Mesothelial cell of epicardium (in vitro differentiated cells): ENCODE measurements at regions not wholly inside any gene's neighbourhood (a gene's known extent, or its start where the extent isn't known, plus 50 kb on each side); places are given as distances from the start of the nearest gene placed in this dataset.

Source experiments
- DNase-seq, 2 experiments: peaks; one replicate each; pipeline ENCODE4 v3.0.0; 2021; ENCODE audit warnings: low spot score in 2 of 2; ENCODE audit not compliant: unreplicated experiment in 2 of 2
- H3K27ac Mint-ChIP-seq: 2 replicates; pipeline ENCODE4 v1.8.0; 2021; ENCODE audit warnings: mixed read lengths
- H3K27me3 Mint-ChIP-seq: 2 replicates; pipeline ENCODE4 v1.8.0; 2021; ENCODE audit warnings: low read depth, mixed read lengths
- H3K36me3 Mint-ChIP-seq: 2 replicates; pipeline ENCODE4 v1.8.0; 2021; ENCODE audit warnings: mixed read lengths
- H3K4me1 Mint-ChIP-seq: 2 replicates; pipeline ENCODE4 v1.8.0; 2021; ENCODE audit warnings: mixed read lengths
- H3K4me3 Mint-ChIP-seq: 2 replicates; pipeline ENCODE4 v1.8.0; 2021; ENCODE audit warnings: mild to moderate bottlenecking, moderate library complexity, mixed read lengths
- H3K9me3 Mint-ChIP-seq: 2 replicates; pipeline ENCODE4 v1.8.0; 2021; ENCODE audit warnings: mixed read lengths
- TF ChIP-seq, protein P1 (sequence below): fragments of 200-600 bp; sonication (generic); IDR thresholded peaks from one replicate; pipeline ENCODE4 v1.5.0; 2021; ENCODE audit warnings: antibody characterized with exemption; ENCODE audit not compliant: unreplicated experiment

DNA sequence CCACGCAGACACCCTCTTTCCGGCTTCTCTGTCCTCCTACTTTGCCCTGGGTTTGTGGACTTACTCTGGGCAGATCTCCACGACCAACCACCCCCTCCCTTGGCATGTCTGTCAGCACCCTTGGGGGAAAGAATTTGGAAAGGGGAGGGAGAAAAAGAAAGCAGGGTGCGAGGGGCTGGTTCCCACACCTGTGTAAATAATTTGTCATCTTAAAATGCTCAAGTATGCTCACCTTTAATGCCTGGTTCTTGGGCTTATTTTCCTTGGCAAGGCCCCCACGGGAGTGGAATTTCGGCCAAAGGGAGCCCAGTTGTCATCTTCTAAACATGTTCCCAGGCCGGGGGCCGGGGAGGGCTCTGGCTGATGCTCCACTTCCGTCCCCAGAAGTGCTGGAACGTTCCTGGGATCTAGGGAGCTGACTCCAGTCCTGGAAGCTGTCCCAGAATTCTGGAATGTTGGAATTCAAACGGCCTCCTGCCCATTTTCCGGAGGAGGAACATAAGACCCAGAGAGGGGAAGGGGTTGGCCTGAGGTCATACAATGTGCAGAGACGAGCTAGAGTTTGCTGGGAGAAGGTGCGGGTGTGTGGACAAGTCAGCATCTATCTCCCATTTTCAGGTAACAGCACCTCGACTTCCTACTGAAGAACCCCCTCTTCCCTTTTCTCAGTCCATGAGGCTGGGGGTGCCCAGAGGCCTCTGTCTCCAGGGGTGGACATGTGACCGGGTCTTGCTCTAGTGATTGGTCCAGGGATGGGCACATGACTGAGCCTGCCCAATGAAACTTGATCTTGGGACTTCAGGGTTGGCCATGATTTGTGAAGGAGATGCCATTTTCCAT lies 122.3 kb downstream of the CEBPB start:
- peak overlapping the region; percentile 32 for H3K27ac Mint-ChIP-seq

DNA sequence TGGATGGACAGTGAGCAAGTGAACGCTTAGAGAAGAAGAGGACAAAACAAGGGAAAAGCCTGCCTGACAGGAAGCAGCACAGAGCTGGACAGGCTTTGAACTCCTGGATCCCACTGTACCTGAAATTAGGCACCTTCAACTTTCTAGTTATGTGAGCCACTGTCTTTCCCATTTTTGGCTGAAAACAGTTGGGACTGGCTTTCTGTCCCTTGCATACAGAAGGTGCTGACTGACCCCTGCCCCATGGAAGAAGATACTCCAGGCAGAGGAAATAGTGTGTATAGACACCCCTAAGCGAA lies 122.8 kb downstream of the CEBPB start:
- TF ChIP-seq, protein P1, sequence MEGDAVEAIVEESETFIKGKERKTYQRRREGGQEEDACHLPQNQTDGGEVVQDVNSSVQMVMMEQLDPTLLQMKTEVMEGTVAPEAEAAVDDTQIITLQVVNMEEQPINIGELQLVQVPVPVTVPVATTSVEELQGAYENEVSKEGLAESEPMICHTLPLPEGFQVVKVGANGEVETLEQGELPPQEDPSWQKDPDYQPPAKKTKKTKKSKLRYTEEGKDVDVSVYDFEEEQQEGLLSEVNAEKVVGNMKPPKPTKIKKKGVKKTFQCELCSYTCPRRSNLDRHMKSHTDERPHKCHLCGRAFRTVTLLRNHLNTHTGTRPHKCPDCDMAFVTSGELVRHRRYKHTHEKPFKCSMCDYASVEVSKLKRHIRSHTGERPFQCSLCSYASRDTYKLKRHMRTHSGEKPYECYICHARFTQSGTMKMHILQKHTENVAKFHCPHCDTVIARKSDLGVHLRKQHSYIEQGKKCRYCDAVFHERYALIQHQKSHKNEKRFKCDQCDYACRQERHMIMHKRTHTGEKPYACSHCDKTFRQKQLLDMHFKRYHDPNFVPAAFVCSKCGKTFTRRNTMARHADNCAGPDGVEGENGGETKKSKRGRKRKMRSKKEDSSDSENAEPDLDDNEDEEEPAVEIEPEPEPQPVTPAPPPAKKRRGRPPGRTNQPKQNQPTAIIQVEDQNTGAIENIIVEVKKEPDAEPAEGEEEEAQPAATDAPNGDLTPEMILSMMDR: no peak
- Mint-ChIP-seq H3K4me3 (no peak overlapping the region), H3K9me3 (peaks cover 11% of the 10 kb centered on the region), H3K4me1 (peaks cover 11% of the 10 kb centered on the region), H3K36me3 (no peaks in the 10 kb centered on the region), H3K27me3 (no peaks in the 10 kb centered on the region), H3K27ac (no peak overlapping the region)
- DNase-seq: no peak

More for the DNA sequence above, 122.3 kb downstream of the CEBPB start:
- Mint-ChIP-seq H3K4me3 (no peak overlapping the region), H3K36me3 (no peaks in the 10 kb centered on the region), H3K4me1 (peaks cover 14% of the 10 kb centered on the region), H3K27me3 (no peaks in the 10 kb centered on the region), H3K9me3 (peaks cover 11% of the 10 kb centered on the region)
- TF ChIP-seq, protein P1: no peak
- DNase-seq: no peak

DNA sequence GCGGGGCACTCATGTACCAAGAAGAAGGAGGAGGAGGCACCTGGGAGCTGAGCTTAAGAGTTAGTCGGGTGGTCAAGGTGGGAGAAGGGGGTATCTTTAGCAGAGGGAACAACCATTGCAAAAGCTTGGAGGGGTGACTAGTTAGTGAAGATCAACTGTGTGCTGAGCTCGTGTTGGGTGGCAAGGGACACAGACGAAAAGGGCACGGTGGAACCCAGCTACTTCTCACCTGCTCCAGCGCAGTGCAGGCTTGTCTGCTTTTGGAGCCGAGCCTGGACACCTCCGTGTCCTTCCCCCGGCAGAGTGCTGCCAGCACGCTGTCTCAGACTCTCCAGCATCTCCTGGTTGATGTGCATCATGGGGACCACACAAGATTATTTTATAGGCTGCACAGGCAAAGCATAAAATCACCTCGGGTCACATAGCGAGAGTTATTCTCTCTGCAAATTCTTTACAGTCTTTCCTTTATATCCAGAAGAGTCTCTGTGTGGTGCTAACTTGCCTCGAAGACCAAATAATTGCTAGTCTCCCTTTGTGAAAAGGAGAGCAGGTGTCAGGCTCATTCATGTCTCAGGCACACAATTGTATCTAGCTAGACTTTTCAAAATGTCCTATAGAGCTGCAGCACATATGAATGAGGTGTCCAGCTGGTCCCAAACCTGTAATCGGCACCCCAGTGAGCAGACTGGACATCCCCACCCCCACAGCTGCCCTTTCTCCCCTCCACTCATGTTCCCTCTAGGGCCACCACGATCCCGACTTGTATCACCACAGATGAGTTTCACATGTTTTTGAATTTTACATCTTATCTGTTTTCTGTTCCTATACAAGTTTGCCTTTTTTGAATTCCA lies 123.4 kb downstream of the CEBPB start:
- TF ChIP-seq, protein P1: no peak
- no peak overlapping the region for H3K27ac Mint-ChIP-seq
- DNase-seq: no peak
- peaks cover 11% of the 10 kb centered on the region for H3K4me1 Mint-ChIP-seq
- no peaks in the 10 kb centered on the region for H3K36me3 Mint-ChIP-seq
- H3K27me3 Mint-ChIP-seq: no peaks in the 10 kb centered on the region
- no peak overlapping the region for H3K4me3 Mint-ChIP-seq
- H3K9me3 Mint-ChIP-seq: peaks cover 11% of the 10 kb centered on the region

- Mint-ChIP-seq H3K36me3 (no peaks in the 10 kb centered on the region), H3K4me3 (no peak overlapping the region), H3K9me3 (peaks cover 11% of the 10 kb centered on the region), H3K4me1 (peaks cover 7% of the 10 kb centered on the region), H3K27ac (no peak overlapping the region), H3K27me3 (no peaks in the 10 kb centered on the region)
- TF ChIP-seq, protein P1: no peak
- DNase-seq: no peak
These were observed 124.2 kb downstream of the CEBPB start for GRCh38 chr20:50314678-50315335.

- no peak overlapping the region for H3K27ac Mint-ChIP-seq
- H3K4me1 Mint-ChIP-seq: peaks cover 12% of the 10 kb centered on the region
These were observed 125.2 kb downstream of the CEBPB start for GRCh38 chr20:50315586-50316551.

More at GRCh38 chr20:50315586-50316551, 125.2 kb downstream of the CEBPB start:
- Mint-ChIP-seq H3K36me3 (no peaks in the 10 kb centered on the region), H3K9me3 (peaks cover 11% of the 10 kb centered on the region), H3K27me3 (no peaks in the 10 kb centered on the region), H3K4me3 (no peak overlapping the region)
- no peak for DNase-seq
- TF ChIP-seq, protein P1: no peak
